CD4-positive, alpha-beta T cell treated with Interleukin-6 at 100 ng/mL for 8 hours (primary cell): ENCODE measurements at regions not wholly inside any gene's neighbourhood (a gene's known extent, or its start where the extent isn't known, plus 50 kb on each side); places are given as distances from the start of the nearest gene placed in this dataset.

Experiments
- DNase-seq: peaks from one replicate; pipeline ENCODE4 v3.0.0-alpha.2; 2020; ENCODE audit warnings: mixed read lengths, low spot score

- no peak for DNase-seq
Measured at GRCh38 chr10:128808921-128809440, 658.1 kb upstream of the MGMT start.

DNA sequence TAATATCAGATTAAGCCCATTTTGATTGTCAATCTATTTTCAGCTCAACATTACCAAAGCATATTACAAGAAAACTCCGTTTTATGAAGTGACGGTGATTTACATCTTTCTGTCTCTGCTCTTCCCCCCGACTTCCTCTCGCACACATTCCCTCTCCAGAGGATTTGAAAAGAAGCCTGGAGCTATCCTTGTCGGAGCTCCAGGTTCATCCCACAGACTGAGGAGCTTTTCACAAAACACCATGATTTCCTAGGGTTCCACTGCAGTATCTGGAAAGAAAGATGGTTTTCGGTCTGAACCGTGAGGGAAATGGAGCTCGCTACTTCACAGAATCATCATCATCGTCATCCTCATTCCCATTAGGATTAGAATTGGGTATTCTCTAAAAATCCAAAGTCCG is 655.5 kb upstream of the MGMT start:
- DNase-seq, result no peak

GRCh38 chr10:128812000-128812399 is 655.0 kb upstream of the MGMT start:
- DNase-seq, result no peak

DNA sequence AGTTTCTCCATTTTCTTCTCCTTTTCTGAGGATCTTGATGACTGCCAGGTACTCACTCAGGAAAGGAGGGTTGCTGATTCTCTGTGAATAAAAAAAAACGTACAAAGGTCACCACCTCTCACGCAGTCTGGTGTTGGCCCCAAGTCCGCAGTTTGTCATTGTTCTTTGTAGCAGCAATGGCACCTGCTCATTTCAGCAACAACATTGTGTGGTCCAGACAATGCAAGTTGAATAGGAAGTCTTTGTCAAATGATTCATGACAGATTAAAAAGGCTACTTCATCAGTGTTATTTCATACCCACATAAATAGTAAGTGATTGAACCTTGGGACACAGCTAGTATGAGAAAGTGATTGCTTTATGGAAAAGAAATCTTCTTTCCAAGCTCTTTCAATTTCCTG is 653.5 kb upstream of the MGMT start:
- DNase-seq, result no peak

- no peak for DNase-seq
Measured at GRCh38 chr10:128814024-128814423, 653.0 kb upstream of the MGMT start.

DNA sequence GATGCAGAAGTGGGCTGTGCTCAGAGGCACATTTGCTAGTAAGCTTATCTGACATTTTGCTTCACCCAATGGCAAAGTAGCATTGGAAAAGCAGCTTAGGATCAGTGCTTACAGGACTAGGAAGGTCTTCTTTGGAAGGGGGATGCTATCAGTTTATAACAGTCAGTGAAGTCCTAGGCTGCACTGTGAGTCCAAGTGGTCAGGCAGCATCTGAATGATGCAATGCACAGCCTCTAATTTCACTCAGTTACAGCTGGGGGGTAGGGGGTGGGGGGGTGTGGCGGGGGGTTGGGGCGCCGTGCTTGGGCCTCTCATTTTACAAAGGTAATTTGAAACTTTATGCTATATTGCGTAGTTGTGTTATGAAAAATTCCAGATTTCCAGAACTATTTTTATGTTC is 652.3 kb upstream of the MGMT start:
- DNase-seq, result no peak

DNA sequence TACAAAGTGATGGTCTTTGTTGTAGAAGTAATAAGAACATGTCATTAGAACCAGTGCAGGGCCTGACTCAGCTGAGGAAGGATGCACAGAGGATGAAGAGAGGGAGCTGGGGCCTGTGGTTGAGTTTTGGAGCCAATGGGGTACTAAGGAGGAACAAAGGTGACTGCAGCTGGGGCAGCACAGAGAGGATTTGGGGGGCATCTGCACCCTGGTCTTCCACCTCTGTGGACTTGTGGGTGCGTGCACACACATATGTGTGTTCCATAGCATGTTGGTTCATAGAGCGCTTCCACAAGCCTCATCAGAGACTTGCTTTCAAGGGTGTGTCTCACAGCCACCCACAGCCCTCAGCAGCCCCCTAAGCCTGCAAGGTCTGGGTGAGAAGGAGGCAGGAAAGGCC is 650.3 kb upstream of the MGMT start:
- DNase-seq, result no peak

GRCh38 chr10:128817636-128818035 is 649.4 kb upstream of the MGMT start:
- no peak for DNase-seq

DNA sequence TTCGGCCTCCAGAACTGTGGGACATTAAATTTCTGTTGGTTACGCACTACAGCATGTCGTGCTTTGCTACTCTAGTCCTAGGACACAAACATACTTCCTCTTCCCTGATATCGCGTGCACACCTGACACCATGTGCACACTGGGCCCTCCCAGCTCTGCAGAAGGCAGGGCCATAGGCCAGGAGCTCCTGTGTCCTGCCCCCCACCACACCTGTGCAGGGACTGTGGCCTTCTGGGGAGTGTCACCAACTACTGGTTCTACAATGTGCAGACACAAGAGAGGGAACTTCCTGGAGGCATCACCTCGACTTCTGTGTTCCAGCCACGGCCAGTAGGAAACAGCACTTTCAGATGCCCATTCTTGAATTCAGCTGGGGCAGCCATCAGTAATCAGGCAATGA is 646.4 kb upstream of the MGMT start:
- DNase-seq, result no peak

DNA sequence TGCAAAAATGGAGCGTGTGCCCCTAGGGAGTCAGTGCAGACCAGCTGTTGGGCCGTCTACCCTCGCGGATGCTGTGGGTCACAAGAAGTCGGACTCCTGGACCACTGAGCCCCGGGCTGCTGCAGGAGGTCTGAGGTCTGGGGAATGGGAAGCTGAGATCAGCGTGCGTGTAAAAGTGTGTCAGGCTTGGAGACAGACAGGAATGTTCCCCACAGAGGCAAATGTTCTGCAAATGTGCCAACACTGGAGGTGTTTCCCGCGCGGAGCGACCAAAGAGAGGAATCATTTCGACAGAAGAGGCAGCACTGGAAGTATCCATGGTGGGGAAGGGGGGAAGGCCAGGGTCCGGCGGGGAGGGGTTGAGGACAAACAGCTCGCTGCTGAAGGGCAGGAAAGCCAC is 643.8 kb upstream of the MGMT start:
- DNase-seq, result no peak

DNA sequence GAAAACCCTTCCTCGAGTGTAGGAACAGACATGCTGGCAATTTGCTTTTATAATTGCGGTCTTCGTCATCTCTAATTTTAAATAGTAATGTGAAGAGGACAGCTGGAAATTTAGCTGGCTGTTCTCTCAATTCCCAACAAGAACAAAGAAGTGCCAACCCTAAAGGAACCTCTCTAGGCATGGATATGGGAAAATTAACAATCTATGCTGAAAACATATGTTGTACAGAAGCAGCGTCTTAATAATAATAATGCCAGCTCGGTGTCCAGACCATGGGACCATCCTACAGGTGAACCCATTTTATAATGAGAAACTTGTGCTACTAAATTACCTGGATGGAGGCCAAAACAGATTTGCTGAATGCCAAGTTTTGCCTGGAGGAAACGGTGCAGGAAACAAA is 641.4 kb upstream of the MGMT start:
- DNase-seq, result no peak

DNA sequence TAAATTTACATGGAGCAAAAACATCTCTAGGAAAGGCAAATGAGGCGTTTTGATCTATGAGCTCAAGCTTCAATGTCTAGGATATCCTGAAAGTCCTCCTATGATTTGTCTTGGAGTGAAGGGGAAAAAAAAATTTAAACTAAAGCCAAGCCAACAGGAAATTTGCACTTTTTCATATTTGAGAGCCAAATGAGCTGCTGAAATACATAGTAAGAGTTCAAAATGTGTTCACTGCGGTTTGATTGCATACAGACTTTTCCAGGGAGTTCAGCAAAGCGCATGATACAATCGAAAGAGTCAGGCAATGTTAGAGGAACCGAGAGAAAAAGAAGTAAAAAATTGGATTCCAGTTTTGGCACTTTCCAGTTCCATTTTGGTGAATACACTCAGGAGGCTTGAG is 633.4 kb upstream of the MGMT start:
- DNase-seq, result no peak

- DNase-seq, result no peak
Measured at GRCh38 chr10:128835361-128835760, 631.7 kb upstream of the MGMT start.

DNA sequence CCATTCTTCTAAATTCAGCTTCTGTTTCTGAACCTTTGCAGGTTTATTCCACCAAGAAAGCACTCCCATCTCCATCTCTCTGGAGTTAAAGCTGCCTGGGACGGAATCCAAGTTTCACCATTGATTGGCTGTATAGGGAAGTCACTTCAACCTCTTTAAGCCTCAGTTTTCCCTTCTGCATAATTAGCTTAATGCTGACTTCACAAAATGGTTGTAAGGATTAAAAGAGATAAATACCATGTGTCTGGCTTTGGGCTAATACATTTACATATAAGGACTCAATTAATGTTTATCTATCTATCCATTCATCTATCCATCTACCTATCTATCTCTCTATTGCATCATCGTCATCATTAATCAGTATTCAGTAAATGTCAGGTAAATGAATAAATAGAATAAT is 629.6 kb upstream of the MGMT start:
- DNase-seq, result no peak

DNA sequence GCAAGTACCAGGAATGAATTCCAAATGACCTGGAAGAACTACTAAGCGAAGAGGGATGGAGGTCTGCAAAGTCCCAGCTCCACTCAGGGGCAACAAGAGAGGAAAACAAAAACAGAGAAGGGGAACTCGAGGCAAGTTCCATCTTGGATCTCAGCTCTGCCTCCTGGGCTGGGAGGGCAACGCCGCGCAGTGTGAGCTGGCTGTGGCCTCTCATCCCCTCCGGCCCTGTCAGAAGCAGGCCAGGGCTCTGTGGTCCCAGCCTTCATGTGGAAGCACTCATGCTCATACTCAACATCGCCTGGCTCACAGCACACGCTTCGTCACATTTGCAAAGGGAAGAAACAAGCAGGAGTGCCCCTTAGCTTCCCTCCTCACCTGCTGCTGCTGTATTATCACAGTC is 627.9 kb upstream of the MGMT start:
- DNase-seq, result no peak

- no peak for DNase-seq
Measured at GRCh38 chr10:128839701-128840100, 627.3 kb upstream of the MGMT start.

GRCh38 chr10:128843972-128844371 is 623.1 kb upstream of the MGMT start:
- DNase-seq, result no peak

DNA sequence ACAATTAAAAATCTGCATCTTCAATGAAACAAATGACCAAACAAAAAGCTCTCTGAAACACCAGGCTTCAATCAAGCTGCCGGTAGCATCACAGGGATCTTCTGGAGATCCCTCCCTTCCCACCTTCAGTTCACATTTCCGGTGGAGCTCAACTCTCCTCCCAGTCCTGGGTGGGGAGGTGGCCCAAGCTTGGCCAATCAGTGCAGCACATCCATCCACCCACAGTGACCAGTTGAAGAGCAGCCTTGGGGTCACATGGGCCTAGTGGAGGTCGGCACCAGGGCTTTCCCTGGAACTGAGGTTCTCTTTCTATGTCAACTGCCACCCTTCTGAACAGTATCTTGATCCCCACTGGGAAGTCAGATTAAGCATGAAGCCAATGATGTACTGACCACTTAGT is 620.1 kb upstream of the MGMT start:
- no peak for DNase-seq

GRCh38 chr10:128848810-128849209 is 618.2 kb upstream of the MGMT start:
- no peak for DNase-seq

DNA sequence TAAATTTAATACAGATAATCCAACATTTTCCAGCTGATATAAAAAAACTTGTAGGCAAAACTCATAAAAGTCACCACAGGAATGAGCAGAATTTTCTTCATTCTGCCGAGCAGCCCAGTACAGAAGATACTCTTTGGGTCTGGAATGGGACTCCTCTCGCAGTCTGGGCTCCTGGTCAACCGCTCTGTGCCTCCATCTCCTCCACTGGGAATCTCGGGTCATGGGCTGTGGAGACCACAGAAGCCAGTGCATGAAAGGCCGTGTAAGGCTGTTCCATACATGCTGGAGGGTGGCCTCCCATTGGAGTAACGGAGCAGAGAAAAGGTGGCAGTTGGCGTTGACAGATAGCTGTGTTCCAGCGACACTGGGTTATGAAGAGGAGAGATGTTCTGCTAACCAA is 616.4 kb upstream of the MGMT start:
- DNase-seq, result no peak

DNA sequence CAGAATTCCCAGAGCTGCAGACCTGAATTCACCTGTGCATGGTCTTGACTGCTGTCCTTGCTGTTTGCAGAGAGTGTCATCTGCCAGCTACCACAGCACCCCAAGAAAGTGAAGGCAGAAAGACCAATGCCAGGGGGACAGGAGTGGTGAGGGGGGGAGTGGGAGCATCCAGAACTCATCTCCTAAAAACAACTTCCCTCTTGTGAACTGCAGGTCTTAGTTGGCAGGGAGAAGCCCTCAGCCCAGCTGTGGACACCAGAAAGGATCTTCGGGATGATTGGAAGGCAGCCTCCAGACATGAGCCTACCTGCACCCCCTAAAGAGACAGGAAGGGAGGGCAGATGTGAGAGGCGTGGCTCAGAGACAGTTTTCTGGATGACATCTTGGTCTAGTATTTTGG is 615.8 kb upstream of the MGMT start:
- DNase-seq, result no peak

DNA sequence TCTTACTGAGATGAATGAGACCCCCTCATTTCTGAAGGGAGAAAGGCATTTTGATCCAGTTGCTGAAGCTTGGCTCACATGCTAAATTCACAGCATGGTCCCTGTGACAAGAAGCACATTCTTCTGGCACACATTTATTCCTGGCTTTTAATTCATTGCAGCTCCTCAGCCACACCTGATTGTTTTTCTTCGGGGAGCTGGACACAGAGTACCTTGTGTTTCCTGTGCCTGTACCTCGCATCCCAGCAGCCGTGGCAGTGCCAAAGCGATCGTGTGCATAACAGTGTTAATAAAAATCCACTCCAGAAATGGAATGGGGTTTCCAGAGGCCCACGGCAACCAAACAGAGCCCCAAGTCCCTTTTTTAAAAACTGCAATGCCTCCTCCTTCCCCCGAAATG is 615.3 kb upstream of the MGMT start:
- no peak for DNase-seq

- no peak for DNase-seq
Measured at GRCh38 chr10:128852449-128852848, 614.6 kb upstream of the MGMT start.

DNA sequence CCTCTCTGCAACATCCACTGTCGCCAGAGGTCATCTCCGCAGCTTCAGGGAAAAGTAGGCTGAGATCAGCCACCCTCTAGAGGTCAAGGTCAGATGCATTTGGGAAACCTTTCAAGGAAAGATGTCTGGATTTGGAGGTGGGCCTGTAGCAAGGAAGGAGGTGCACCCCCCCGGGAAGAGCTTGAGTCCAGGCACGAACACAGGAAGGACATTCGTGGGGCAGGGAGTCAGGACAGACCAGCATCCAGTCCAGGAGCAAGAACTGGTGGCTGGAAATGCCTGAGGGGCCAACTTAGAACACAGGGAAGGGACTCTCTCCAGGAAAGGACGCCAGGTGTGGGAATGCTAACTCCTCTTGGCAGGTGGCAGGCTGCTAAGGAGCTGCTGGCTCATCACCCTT is 614.1 kb upstream of the MGMT start:
- no peak for DNase-seq

DNA sequence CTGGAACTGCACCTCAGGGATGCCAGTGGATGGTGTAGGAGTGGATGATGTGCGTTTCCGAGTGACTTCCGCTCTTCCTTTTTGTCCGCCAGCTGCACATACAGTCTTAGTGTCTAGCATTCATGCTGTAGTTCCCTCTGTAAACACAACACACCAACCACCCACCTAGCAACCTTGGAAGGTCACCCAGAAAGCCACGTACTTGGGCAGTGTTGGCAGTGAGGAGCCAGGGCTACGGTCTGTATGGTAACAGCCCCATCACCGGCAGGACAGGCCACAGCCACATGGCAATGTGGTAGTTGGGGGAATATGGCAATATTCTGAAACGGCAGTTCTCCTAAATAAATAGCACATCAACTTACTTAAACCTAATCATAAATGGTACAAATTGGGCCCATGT is 613.5 kb upstream of the MGMT start:
- no peak for DNase-seq
